Muscle of leg (tissue), 3 donors: ENCODE measurements at regions not wholly inside any gene's neighbourhood (a gene's known extent, or its start where the extent isn't known, plus 50 kb on each side); places are given as distances from the start of the nearest gene placed in this dataset.

Experiments
- DNase-seq: peaks from one replicate; pipeline ENCODE4 v3.0.0; 2013
- H3K27ac ChIP-seq: one replicate; pipeline ENCODE4 v1.5.1; 2013; ENCODE audit warnings: mild to moderate bottlenecking, low read length, control low read depth
- H3K27me3 ChIP-seq: one replicate; pipeline ENCODE4 v1.6.1; 2013; ENCODE audit warnings: low read length; ENCODE audit not compliant: control insufficient read depth, insufficient read depth
- H3K36me3 ChIP-seq: one replicate; pipeline ENCODE4 v1.6.1; 2013; ENCODE audit warnings: low read length; ENCODE audit not compliant: control insufficient read depth, insufficient read depth
- H3K4me1 ChIP-seq: one replicate; pipeline ENCODE4 v1.6.1; 2013; ENCODE audit warnings: low read length; ENCODE audit not compliant: control insufficient read depth, insufficient read depth
- H3K4me3 ChIP-seq: one replicate; pipeline ENCODE4 v1.5.1; 2013; ENCODE audit warnings: low read length, control low read depth
- H3K9me3 ChIP-seq: replicated peaks from 2 replicates; pipeline ENCODE4 v1.6.1; 2013; ENCODE audit warnings: low read depth, low read length; ENCODE audit not compliant: control insufficient read depth
- WGBS: methylation state at CpG from one replicate; pipeline ENCODE4 v1.1.5; 2013; ENCODE audit warnings: missing lambda C conversion rate; ENCODE audit not compliant: insufficient coverage; 5-methylcytosine and 5-hydroxymethylcytosine counted together

DNA sequence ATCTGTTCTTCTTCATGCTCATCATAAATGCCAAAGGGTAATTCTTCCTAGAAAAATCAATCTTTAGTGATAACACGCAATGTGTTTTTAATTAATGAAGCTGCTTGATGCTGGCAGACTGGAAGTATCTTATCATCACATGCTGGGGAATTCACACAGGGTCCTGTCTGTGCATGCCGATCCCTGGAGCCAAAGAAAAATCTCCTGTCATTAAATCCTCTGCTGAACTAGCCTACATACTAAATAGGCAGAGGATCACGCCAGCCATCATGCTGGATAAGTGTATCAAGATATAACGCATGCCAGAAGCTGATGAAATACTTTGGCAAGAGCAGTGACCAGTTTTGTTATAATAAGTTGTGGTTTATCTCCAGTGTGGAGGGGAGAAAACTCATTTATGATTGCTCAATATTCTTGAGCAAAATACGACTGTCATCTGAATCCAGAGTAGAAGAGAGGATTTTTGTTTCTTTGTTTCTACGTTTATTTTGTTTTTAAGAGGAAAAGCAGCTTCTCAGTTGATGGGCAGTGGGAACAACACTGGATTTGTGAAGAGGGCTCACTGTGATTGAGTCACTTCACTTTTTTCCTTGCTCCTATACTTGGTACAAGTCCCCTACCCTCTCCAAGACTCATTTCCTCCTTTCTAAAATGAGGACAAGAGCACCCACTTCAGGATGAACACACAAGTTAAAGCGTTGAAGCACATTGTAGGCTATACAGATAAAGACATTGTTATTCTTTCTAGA is 649.1 kb downstream of the TNS3 start:
- Histone ChIP-seq H3K27ac (peak overlapping the region; percentile 60), H3K4me1 (no peaks in the 10 kb centered on the region), H3K9me3 (no peaks in the 10 kb centered on the region), H3K36me3 (no peaks in the 10 kb centered on the region), H3K4me3 (no peak overlapping the region), H3K27me3 (no peaks in the 10 kb centered on the region)
- peak; percentile 90 for DNase-seq
- WGBS, result 50% methylated on average over 1 of the region's 7 CpGs

DNA sequence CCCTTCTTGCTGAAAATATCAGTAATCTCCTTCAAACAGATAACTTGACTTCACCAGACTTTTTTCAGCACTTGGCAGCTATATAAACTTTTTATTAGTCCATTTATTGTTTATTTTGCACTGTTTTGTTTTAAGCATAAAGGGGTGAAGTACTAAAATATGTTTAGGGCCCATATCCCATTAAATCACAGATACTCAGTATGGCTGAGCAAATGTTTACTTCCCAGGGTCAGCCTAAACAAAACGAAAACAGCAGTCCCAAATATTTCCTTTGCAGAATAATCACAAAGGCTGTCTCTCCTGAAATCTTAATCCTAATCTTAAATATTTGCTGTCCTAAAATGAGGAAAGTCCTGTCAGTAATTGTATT is 649.6 kb downstream of the TNS3 start:
- no peaks in the 10 kb centered on the region for H3K9me3 ChIP-seq
- H3K36me3 ChIP-seq, result no peaks in the 10 kb centered on the region
- H3K4me1 ChIP-seq, result no peaks in the 10 kb centered on the region
- H3K27ac ChIP-seq, result no peak overlapping the region
- no peak for DNase-seq
- WGBS, result no CpG with 5 or more reads among the region's 1 CpG
- no peaks in the 10 kb centered on the region for H3K27me3 ChIP-seq
- H3K4me3 ChIP-seq, result no peak overlapping the region

DNA sequence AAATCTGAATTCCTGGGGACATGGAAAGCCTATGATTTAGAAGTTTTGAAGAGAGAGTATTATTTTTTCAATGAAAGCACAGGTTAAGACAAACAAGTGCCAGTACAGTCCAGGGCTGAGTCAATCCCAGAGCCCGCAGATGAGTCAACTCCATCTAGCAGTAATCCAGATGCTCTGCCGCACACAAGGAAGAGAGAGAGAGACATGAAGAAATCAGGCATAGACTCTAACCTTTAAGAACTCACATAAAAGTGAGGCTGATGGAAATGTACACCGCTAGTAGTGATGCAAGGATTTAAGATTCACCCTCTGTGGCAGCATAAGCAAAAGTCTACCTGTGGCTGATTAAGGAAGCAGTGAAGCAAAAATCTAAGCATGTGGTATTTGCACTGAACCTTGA is 651.5 kb downstream of the TNS3 start:
- Histone ChIP-seq H3K4me3 (no peak overlapping the region), H3K27me3 (no peaks in the 10 kb centered on the region), H3K36me3 (no peaks in the 10 kb centered on the region), H3K4me1 (no peaks in the 10 kb centered on the region), H3K27ac (no peak overlapping the region), H3K9me3 (no peaks in the 10 kb centered on the region)
- 80% methylated on average over 1 of the region's 3 CpGs for WGBS
- no peak for DNase-seq

DNA sequence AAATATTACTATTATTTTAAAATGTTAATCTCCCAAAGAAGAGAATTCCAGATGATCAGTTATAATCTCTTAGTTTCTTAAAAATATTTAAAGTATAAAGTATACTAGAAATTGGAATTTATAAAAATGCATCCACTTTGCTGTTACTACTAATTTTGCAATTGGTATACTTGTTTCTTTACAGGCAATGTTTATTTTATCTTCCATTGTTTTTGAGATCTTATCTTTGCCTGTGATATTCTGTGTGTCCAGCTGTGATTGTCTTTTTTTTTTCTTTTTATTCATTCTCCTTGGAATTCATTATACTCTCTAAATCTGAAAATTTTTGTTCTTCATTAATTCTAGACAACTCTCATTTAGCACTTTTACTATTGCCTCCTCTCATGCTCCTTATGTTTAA is 652.6 kb downstream of the TNS3 start:
- Histone ChIP-seq H3K27ac (no peak overlapping the region), H3K36me3 (no peaks in the 10 kb centered on the region), H3K4me1 (no peaks in the 10 kb centered on the region), H3K4me3 (no peak overlapping the region), H3K9me3 (no peaks in the 10 kb centered on the region), H3K27me3 (no peaks in the 10 kb centered on the region)
- DNase-seq, result no peak

DNA sequence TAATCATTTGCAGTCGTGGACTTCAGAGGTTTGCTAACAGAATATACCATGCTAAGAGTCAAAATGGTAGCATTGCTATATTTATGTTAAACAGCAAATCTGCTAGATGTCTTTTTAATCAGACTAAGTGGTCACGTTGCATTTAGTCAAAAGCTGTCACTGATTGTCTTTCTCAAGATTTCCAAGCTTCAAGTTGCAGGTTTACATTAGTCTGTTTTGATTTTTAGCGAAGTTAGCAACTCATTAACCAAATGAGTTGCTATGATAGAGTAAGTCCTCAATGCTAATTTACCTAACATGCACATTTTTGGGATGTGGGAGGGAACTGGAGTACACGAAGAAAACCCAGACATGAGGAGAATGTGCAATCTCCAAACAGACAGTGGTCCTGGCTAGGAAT is 653.2 kb downstream of the TNS3 start:
- no peaks in the 10 kb centered on the region for H3K36me3 ChIP-seq
- no peak overlapping the region for H3K4me3 ChIP-seq
- WGBS, result no CpG with 5 or more reads among the region's 4 CpGs
- no peaks in the 10 kb centered on the region for H3K4me1 ChIP-seq
- no peak for DNase-seq
- H3K27me3 ChIP-seq, result no peaks in the 10 kb centered on the region
- no peaks in the 10 kb centered on the region for H3K9me3 ChIP-seq
- no peak overlapping the region for H3K27ac ChIP-seq

DNA sequence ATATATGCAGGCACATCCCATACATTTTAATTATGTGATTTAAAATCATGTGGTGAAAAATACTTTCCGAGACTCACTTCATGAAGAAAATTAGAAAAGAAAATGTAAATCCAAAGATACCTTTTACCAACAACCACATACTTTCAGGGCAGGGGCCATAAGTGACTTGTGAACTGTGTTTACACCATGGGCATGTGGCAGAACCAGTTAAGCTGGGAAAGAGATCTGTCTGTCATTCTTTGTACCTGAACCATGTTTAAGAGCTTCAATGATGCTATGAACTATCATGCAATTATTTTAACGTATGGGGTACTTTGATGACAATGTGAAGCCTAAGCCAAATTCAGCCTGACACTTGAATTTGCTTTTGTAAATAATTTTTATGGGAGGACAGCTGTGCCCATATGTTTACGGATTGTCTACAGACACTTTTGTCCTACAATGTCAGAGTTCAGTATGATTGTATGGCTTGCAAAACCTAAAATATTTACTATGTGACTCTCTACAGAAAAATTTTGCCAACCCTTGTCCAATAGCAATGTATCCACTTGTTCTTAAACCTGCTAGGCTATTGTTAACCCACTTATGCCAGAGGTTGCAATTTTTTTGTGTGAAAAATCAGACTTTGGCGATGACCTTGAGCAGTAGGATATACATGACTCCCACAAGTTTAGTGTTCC is 654.6 kb downstream of the TNS3 start:
- Histone ChIP-seq H3K9me3 (no peaks in the 10 kb centered on the region), H3K27ac (no peak overlapping the region), H3K36me3 (no peaks in the 10 kb centered on the region), H3K4me3 (no peak overlapping the region), H3K4me1 (no peaks in the 10 kb centered on the region), H3K27me3 (no peaks in the 10 kb centered on the region)
- no CpG with 5 or more reads among the region's 4 CpGs for WGBS
- no peak for DNase-seq

DNA sequence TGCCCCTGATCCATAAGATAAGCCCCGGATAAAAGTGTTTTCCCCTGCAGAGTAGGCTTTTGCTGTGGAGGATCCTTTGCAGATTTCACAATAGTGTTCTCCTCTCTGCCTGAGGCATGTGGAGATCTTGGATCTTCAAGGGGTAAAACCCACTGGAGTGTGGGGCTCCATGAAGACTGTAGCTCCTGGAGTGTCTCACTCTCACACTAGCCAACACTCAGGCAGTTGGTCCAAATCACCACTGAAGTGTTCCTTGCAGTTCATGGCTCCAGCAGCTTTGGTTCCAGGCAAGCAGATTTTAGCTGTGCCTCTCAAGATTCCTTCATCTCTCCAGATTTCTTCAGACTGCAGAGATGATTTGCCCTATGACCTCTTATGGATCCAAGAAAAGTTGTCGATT is 665.3 kb downstream of the TNS3 start:
- Histone ChIP-seq H3K4me1 (no peaks in the 10 kb centered on the region), H3K9me3 (no peaks in the 10 kb centered on the region), H3K4me3 (no peak overlapping the region), H3K27me3 (no peaks in the 10 kb centered on the region), H3K36me3 (no peaks in the 10 kb centered on the region), H3K27ac (no peak overlapping the region)
- WGBS, result 40% methylated on average over 1 of the region's 2 CpGs
- DNase-seq, result no peak

DNA sequence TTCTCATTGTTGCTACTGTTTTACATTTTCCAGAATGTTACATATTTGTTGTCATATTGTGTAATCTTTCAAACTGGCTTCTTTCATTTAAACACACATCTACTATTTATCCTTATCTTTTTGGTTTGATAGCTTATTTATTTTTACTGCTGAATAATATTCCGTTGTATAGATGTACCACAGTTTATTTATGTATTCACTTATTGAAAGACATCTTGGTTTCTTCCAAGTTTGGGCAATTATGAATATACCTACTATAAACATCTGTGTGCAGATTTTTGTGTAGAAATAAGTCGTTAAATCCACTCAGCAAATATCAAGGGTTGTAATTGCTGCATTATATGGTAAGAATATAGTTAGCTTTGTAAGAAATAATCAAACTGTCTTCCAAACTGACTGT is 669.2 kb downstream of the TNS3 start:
- Histone ChIP-seq H3K4me1 (no peaks in the 10 kb centered on the region), H3K9me3 (no peaks in the 10 kb centered on the region), H3K4me3 (no peak overlapping the region), H3K36me3 (no peaks in the 10 kb centered on the region), H3K27me3 (no peaks in the 10 kb centered on the region), H3K27ac (no peak overlapping the region)
- DNase-seq, result no peak
- WGBS, result no CpG with 5 or more reads among the region's 2 CpGs

DNA sequence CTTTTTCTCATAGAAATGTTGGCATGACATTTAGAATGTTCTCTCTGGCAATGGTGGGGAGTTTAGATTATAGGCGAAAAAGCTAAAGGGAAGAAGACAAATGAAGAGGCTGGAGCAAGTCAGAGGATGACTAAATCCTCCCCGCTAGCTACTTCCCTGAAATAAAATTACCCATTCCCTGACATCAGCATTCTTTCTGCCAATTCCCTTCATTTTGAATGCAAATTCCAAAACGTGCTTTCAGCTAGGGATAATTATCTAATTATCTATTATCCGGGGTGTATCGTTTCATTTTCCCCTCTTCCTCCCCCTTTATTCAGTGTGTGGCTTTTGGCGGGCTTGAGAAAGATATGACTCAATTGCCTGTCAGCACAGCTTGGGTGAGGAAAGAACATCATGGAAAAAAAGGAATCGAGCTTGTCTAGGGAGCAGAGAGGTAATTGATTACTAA is 672.3 kb downstream of the TNS3 start:
- Histone ChIP-seq H3K9me3 (no peaks in the 10 kb centered on the region), H3K36me3 (no peaks in the 10 kb centered on the region), H3K27ac (no peak overlapping the region), H3K4me3 (no peak overlapping the region), H3K4me1 (no peaks in the 10 kb centered on the region), H3K27me3 (no peaks in the 10 kb centered on the region)
- no peak for DNase-seq
- whole genome bisulfite sequencing, result no CpG with 5 or more reads among the region's 7 CpGs

DNA sequence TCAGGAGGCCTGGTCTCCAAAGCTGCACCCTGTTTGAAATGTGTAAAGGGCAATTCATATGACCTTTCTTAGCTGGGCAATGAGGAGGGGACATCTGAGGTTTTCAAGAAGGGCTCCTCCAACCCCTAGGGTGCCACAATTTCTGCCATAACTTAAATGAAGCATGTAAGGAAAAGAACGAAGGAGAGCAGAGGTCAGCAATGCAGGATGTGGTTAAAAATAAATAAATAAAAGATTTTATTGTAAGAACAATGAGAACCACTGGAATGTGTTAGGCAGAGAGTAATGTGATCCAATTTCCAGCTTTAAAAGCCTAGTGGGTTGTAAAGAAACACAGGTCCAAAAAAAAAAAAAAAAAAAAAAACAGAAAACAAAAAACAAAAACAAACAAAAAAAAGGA is 673.1 kb downstream of the TNS3 start:
- WGBS, result no CpG with 5 or more reads among the region's 1 CpG
- Histone ChIP-seq H3K4me1 (no peaks in the 10 kb centered on the region), H3K27ac (no peak overlapping the region), H3K27me3 (no peaks in the 10 kb centered on the region), H3K9me3 (no peaks in the 10 kb centered on the region), H3K36me3 (no peaks in the 10 kb centered on the region), H3K4me3 (no peak overlapping the region)
- DNase-seq, result no peak
